T-helper 2 cell (primary cell): ENCODE measurements at regions not wholly inside any gene's neighbourhood (a gene's known extent, or its start where the extent isn't known, plus 50 kb on each side); places are given as distances from the start of the nearest gene placed in this dataset.

ENCODE experiments used
- DNase-seq, 5 experiments: peaks; one replicate each; pipeline versions ENCODE4 v3.0.0 to v3.0.0-alpha.2; 2012 to 2022

- no peak for DNase-seq
Observed at GRCh38 chr15:66832664-66833063, 130.6 kb downstream of the SMAD6 start.

GRCh38 chr15:66833371-66833770, 131.3 kb downstream of the SMAD6 start:
- no peak for DNase-seq

- no peak for DNase-seq
Observed at GRCh38 chr15:66833803-66834202, 131.8 kb downstream of the SMAD6 start.

GRCh38 chr15:66834881-66835878, 133.1 kb downstream of the SMAD6 start:
- DNase-seq: no peak

- DNase-seq: no peak
Observed at GRCh38 chr15:66836231-66837030, 134.4 kb downstream of the SMAD6 start.

GRCh38 chr15:66838202-66838601, 136.2 kb downstream of the SMAD6 start:
- no peak for DNase-seq

- DNase-seq: no peak
Observed at GRCh38 chr15:66838671-66839239, 136.7 kb downstream of the SMAD6 start.

- DNase-seq: no peak
Observed at GRCh38 chr15:66839506-66840112, 137.6 kb downstream of the SMAD6 start.

GRCh38 chr15:66840615-66841390, 138.8 kb downstream of the SMAD6 start:
- no peak for DNase-seq

- peak in 1 of 5 experiments; percentile 14 for DNase-seq
Observed at GRCh38 chr15:66841953-66842681, 140.1 kb downstream of the SMAD6 start.

GRCh38 chr15:66842710-66843441, 140.8 kb downstream of the SMAD6 start:
- DNase-seq: no peak

GRCh38 chr15:66843581-66843980, 141.5 kb downstream of the SMAD6 start:
- DNase-seq: no peak

GRCh38 chr15:66844041-66844746, 142.2 kb downstream of the SMAD6 start:
- DNase-seq: no peak

GRCh38 chr15:66844747-66845145, 142.7 kb downstream of the SMAD6 start:
- no peak for DNase-seq

GRCh38 chr15:66845266-66845785, 143.3 kb downstream of the SMAD6 start:
- no peak for DNase-seq

- DNase-seq: no peak
Observed at GRCh38 chr15:66846031-66846430, 144.0 kb downstream of the SMAD6 start.

GRCh38 chr15:66846811-66847210, 144.8 kb downstream of the SMAD6 start:
- DNase-seq: no peak

- no peak for DNase-seq
Observed at GRCh38 chr15:66847565-66847991, 145.5 kb downstream of the SMAD6 start.

GRCh38 chr15:66848116-66848515, 146.1 kb downstream of the SMAD6 start:
- DNase-seq: no peak
